Endothelial cell (in vitro differentiated cells): ENCODE measurements at regions not wholly inside any gene's neighbourhood (a gene's known extent, or its start where the extent isn't known, plus 50 kb on each side); places are given as distances from the start of the nearest gene placed in this dataset.
A peak's percentile ranks its signal among the peaks of the same experiment; 100 is the strongest.

ENCODE experiments used
- DNase-seq: peaks from one replicate; pipeline ENCODE4 v3.0.0; 2021; ENCODE audit warnings: low spot score
- H3K27ac Mint-ChIP-seq: one replicate; pipeline ENCODE4 v1.8.0; 2021; ENCODE audit warnings: mixed read lengths, inconsistent platforms; ENCODE audit not compliant: unreplicated experiment
- H3K27me3 Mint-ChIP-seq: one replicate; pipeline ENCODE4 v1.8.0; 2021; ENCODE audit warnings: mild to moderate bottlenecking, moderate library complexity, mixed read lengths, inconsistent platforms; ENCODE audit not compliant: unreplicated experiment
- H3K36me3 Mint-ChIP-seq: one replicate; pipeline ENCODE4 v1.8.0; 2021; ENCODE audit warnings: mild to moderate bottlenecking, low read depth, mixed read lengths, inconsistent platforms; ENCODE audit not compliant: unreplicated experiment
- H3K4me1 Mint-ChIP-seq: one replicate; pipeline ENCODE4 v1.8.0; 2021; ENCODE audit warnings: mild to moderate bottlenecking, mixed read lengths, inconsistent platforms; ENCODE audit not compliant: unreplicated experiment
- H3K4me3 Mint-ChIP-seq: one replicate; pipeline ENCODE4 v1.8.0; 2021; ENCODE audit warnings: mild to moderate bottlenecking, mixed read lengths, inconsistent platforms; ENCODE audit not compliant: unreplicated experiment
- H3K9me3 Mint-ChIP-seq: one replicate; pipeline ENCODE4 v1.8.0; 2021; ENCODE audit warnings: mixed read lengths, inconsistent platforms; ENCODE audit not compliant: unreplicated experiment
- TF ChIP-seq, protein P1 (sequence below): fragments of 200-600 bp; sonication (generic); IDR thresholded peaks from one replicate; pipeline ENCODE4 v1.5.0; 2021; ENCODE audit warnings: antibody characterized with exemption; ENCODE audit not compliant: unreplicated experiment

DNA sequence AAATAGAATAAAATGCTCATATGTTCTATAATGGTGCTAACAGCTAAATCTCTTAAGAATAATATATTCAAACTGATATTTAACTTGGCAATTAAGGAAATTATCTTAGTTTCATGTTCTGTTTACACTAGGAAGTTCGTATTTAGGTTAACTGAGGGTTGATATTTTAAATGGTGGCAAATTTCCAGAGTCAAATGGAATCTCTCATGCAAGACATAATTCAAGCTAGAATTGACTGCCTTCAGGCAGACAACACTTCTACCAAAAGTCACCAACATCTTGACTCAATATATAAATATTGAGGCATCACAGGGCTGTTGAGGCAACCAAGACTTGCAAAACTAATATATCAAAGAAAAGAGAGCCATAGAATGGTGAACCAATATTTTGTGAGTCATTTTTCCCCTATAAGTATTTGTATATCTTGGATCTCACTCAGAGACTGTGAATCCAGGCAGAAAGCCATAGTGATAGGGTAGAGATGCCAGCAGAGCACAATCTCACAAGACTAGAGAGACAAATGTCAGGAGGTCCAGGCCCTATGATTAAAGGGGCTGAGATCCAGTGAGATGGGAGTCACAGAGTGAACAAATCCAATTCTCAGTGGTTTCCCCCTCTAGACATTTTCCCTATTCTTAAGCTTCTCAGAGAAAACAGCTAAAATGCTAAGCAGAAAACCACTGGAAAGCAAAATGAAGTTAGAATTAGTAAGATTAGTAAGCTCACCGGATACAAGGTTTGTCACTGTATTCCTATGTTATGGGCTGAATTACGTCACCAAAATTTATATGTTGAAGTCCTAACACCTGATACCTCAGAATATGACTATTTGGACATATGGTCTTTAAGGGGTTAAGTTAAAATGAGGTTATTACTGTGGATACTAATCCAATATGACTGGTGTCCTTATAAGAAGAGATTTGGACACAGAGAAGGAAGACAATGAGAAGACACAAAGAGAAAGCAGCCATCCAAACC, 358.2 kb upstream of the UBE2E3 start:
- Mint-ChIP-seq H3K4me1 (peaks cover 20% of the 10 kb centered on the region), H3K27ac (no peak overlapping the region), H3K4me3 (no peak overlapping the region), H3K9me3 (no peaks in the 10 kb centered on the region), H3K36me3 (no peaks in the 10 kb centered on the region), H3K27me3 (peaks cover 2% of the 10 kb centered on the region)
- TF ChIP-seq, protein P1, sequence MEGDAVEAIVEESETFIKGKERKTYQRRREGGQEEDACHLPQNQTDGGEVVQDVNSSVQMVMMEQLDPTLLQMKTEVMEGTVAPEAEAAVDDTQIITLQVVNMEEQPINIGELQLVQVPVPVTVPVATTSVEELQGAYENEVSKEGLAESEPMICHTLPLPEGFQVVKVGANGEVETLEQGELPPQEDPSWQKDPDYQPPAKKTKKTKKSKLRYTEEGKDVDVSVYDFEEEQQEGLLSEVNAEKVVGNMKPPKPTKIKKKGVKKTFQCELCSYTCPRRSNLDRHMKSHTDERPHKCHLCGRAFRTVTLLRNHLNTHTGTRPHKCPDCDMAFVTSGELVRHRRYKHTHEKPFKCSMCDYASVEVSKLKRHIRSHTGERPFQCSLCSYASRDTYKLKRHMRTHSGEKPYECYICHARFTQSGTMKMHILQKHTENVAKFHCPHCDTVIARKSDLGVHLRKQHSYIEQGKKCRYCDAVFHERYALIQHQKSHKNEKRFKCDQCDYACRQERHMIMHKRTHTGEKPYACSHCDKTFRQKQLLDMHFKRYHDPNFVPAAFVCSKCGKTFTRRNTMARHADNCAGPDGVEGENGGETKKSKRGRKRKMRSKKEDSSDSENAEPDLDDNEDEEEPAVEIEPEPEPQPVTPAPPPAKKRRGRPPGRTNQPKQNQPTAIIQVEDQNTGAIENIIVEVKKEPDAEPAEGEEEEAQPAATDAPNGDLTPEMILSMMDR: no peak
- DNase-seq: no peak

- no peak overlapping the region for H3K4me3 Mint-ChIP-seq
- no peak overlapping the region for H3K27ac Mint-ChIP-seq
- DNase-seq: no peak
- peaks cover 20% of the 10 kb centered on the region for H3K4me1 Mint-ChIP-seq
- TF ChIP-seq, protein P1: no peak
- H3K36me3 Mint-ChIP-seq: no peaks in the 10 kb centered on the region
- peaks cover 2% of the 10 kb centered on the region for H3K27me3 Mint-ChIP-seq
- no peaks in the 10 kb centered on the region for H3K9me3 Mint-ChIP-seq
Measured at GRCh38 chr2:180621366-180621765, 359.0 kb upstream of the UBE2E3 start.

DNA sequence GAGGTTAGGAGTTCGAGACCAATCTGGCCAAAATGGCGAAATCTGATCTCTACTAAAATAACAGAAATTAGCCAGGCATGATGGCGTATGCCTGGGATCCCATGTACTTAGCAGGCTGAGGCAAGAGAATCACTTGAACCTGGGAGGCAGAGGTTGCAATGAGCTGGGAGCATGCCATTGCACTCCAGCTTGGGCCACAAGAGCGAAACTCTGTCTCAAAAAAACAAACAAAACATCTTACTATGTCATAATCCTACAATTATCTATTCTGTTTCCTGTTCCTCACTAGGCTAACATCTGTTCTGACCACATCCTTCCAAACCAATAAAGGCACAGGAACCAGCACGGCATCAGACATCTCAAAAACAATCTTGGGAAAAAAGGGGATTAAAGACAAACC, 361.8 kb upstream of the UBE2E3 start:
- Mint-ChIP-seq H3K9me3 (no peaks in the 10 kb centered on the region), H3K27ac (peak overlapping the region; percentile 93), H3K4me3 (no peak overlapping the region), H3K4me1 (peaks cover 20% of the 10 kb centered on the region), H3K36me3 (no peaks in the 10 kb centered on the region), H3K27me3 (peaks cover 2% of the 10 kb centered on the region)
- TF ChIP-seq, protein P1: no peak
- DNase-seq: no peak

DNA sequence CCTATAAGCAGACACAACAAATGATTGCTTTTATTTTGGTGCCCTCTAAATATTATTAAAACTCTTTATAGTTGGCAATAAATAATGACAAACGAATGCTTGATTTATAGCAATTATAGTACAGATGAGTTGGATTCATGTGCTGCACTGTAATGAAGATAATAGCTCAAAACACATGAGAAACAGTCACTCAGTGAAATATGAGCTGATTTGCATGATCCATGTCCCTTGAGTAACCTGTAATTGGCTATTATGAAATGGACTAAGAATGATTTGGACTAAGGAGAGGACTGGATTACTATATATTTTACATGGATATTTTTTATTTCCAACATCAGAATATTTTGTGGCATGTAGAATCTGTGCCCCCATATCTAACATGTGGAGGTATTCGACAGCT, 365.6 kb upstream of the UBE2E3 start:
- Mint-ChIP-seq H3K4me3 (no peak overlapping the region), H3K27me3 (peaks cover 3% of the 10 kb centered on the region), H3K4me1 (peaks cover 15% of the 10 kb centered on the region), H3K9me3 (no peaks in the 10 kb centered on the region), H3K36me3 (no peaks in the 10 kb centered on the region), H3K27ac (no peak overlapping the region)
- TF ChIP-seq, protein P1: no peak
- DNase-seq: no peak
